Mesodermal cell (in vitro differentiated cells): ENCODE measurements at regions not wholly inside any gene's neighbourhood (a gene's known extent, or its start where the extent isn't known, plus 50 kb on each side); places are given as distances from the start of the nearest gene placed in this dataset.

ENCODE experiments used
- H3K27ac ChIP-seq: 2 replicates; pipeline ENCODE4 v1.7.0; 2013; ENCODE audit warnings: mild to moderate bottlenecking, low read depth, low read length, moderate library complexity; ENCODE audit not compliant: severe bottlenecking
- H3K36me3 ChIP-seq: 2 replicates; pipeline ENCODE4 v1.7.1; 2013; ENCODE audit warnings: mild to moderate bottlenecking, low read length, moderate library complexity; ENCODE audit not compliant: control insufficient read depth, insufficient read depth
- H3K4me1 ChIP-seq: one replicate; pipeline ENCODE4 v1.7.1; 2013; ENCODE audit warnings: mild to moderate bottlenecking, low read length; ENCODE audit not compliant: insufficient read depth, control insufficient read depth, poor library complexity, severe bottlenecking
- H3K4me3 ChIP-seq: 2 replicates; pipeline ENCODE4 v1.7.0; 2013; ENCODE audit warnings: low read length, control low read depth, mild to moderate bottlenecking; ENCODE audit not compliant: insufficient read depth, poor library complexity, severe bottlenecking; ENCODE audit errors: extremely low read depth
- H3K9me3 ChIP-seq: 2 replicates; pipeline ENCODE4 v1.7.1; 2013; ENCODE audit warnings: mild to moderate bottlenecking, low read length, moderate library complexity; ENCODE audit not compliant: control insufficient read depth
- WGBS, 2 experiments: methylation state at CpG; one replicate each; pipeline ENCODE4 v1.1.5; 2013; ENCODE audit warnings: missing lambda C conversion rate in 2 of 2; ENCODE audit not compliant: insufficient coverage in 2 of 2; 5-methylcytosine and 5-hydroxymethylcytosine counted together

GRCh38 chr1:22264464-22265341, 121.8 kb upstream of the WNT4 start:
- Histone ChIP-seq H3K9me3 (no peaks in the 10 kb centered on the region), H3K4me3 (no peak overlapping the region), H3K4me1 (peaks cover 18% of the 10 kb centered on the region), H3K36me3 (no peaks in the 10 kb centered on the region), H3K27ac (no peak overlapping the region)
- WGBS, 2 experiments: 57 to 62% methylated on average over 11 of the region's 15 CpGs

- Histone ChIP-seq H3K4me3 (no peak overlapping the region), H3K9me3 (no peaks in the 10 kb centered on the region), H3K4me1 (peaks cover 14% of the 10 kb centered on the region), H3K27ac (no peak overlapping the region), H3K36me3 (no peaks in the 10 kb centered on the region)
- WGBS, 2 experiments: 84% methylated on average over 5 to 6 of the region's 6 CpGs
Measured at GRCh38 chr1:22266141-22266540, 123.2 kb upstream of the WNT4 start.

GRCh38 chr1:22267413-22268175, 124.7 kb upstream of the WNT4 start:
- Histone ChIP-seq H3K9me3 (no peaks in the 10 kb centered on the region), H3K27ac (no peak overlapping the region), H3K4me1 (peaks cover 14% of the 10 kb centered on the region), H3K4me3 (no peak overlapping the region), H3K36me3 (no peaks in the 10 kb centered on the region)
- WGBS, 2 experiments: 85 to 87% methylated on average over 11 to 14 of the region's 22 CpGs

GRCh38 chr1:22268327-22268726, 125.4 kb upstream of the WNT4 start:
- no peak overlapping the region for H3K27ac ChIP-seq
- H3K36me3 ChIP-seq: no peaks in the 10 kb centered on the region
- peaks cover 14% of the 10 kb centered on the region for H3K4me1 ChIP-seq
- H3K4me3 ChIP-seq: no peak overlapping the region
- 85 to 93% methylated on average over 9 to 11 of the region's 11 CpGs for WGBS, 2 experiments
- no peaks in the 10 kb centered on the region for H3K9me3 ChIP-seq

GRCh38 chr1:22271847-22272801, 129.2 kb upstream of the WNT4 start:
- Histone ChIP-seq H3K9me3 (no peaks in the 10 kb centered on the region), H3K4me1 (no peaks in the 10 kb centered on the region), H3K4me3 (no peak overlapping the region), H3K27ac (no peak overlapping the region), H3K36me3 (no peaks in the 10 kb centered on the region)
- WGBS, 2 experiments: 78 to 79% methylated on average over 4 to 7 of the region's 8 CpGs

- no peak overlapping the region for H3K4me3 ChIP-seq
- no peaks in the 10 kb centered on the region for H3K36me3 ChIP-seq
- H3K4me1 ChIP-seq: no peaks in the 10 kb centered on the region
- no peaks in the 10 kb centered on the region for H3K9me3 ChIP-seq
- 88 to 98% methylated on average over 6 of the region's 8 CpGs for WGBS, 2 experiments
- no peak overlapping the region for H3K27ac ChIP-seq
Measured at GRCh38 chr1:22273686-22274681, 131.1 kb upstream of the WNT4 start.

- H3K9me3 ChIP-seq: peaks cover under 1% of the 10 kb centered on the region
- H3K36me3 ChIP-seq: no peaks in the 10 kb centered on the region
- no peak overlapping the region for H3K4me3 ChIP-seq
- H3K27ac ChIP-seq: no peak overlapping the region
- no peaks in the 10 kb centered on the region for H3K4me1 ChIP-seq
- WGBS, 2 experiments: 80 to 88% methylated on average over 2 of the region's 3 CpGs
Measured at GRCh38 chr1:22275167-22275566, 132.3 kb upstream of the WNT4 start.

- Histone ChIP-seq H3K9me3 (peaks cover 7% of the 10 kb centered on the region), H3K4me1 (no peaks in the 10 kb centered on the region), H3K4me3 (no peak overlapping the region), H3K27ac (no peak overlapping the region), H3K36me3 (no peaks in the 10 kb centered on the region)
- 35 to 45% methylated on average over 15 of the region's 16 CpGs for WGBS, 2 experiments
Measured at GRCh38 chr1:22275626-22276395, 132.9 kb upstream of the WNT4 start.

GRCh38 chr1:22276396-22276748, 133.5 kb upstream of the WNT4 start:
- 40 to 70% methylated on average over 1 of the region's 1 CpG for WGBS, 2 experiments
- H3K9me3 ChIP-seq: peaks cover 7% of the 10 kb centered on the region
- no peaks in the 10 kb centered on the region for H3K4me1 ChIP-seq
- H3K27ac ChIP-seq: no peak overlapping the region
- H3K36me3 ChIP-seq: no peaks in the 10 kb centered on the region
- H3K4me3 ChIP-seq: no peak overlapping the region
